ENCODE measurements at regions not wholly inside any gene's neighbourhood (a gene's known extent, or its start where the extent isn't known, plus 50 kb on each side); places are given as distances from the start of the nearest gene placed in this dataset.

GRCh38 chr10:10658172-10658785 is 359.4 kb upstream of the CELF2 start:
- Histone ChIP-seq H3K4me3 (no peak overlapping the region), H3K27ac (no peak overlapping the region), H3K9me3 (ENCODE audit: low read depth) (no peaks in the 10 kb centered on the region), H4K20me1 (ENCODE audit: insufficient read depth) (no peaks in the 10 kb centered on the region), H3F3A (ENCODE audit: insufficient read depth) (no peaks in the 10 kb centered on the region), H3K4me1 (ENCODE audit: insufficient read depth) (no peaks in the 10 kb centered on the region), H2AFZ (no peak overlapping the region), H3K4me2 (ENCODE audit: unreplicated experiment) (no peak overlapping the region), H3K27me3 (replicated peaks; ENCODE audit: insufficient read depth) (0 out of 2 replicates have a peak, but pooled peaks cover 4% of the 10 kb centered on the region), H3K79me2 (ENCODE audit: insufficient read depth) (no peaks in the 10 kb centered on the region), H3K9ac (no peak overlapping the region), H3K9me2 (ENCODE audit: insufficient read depth) (no peaks in the 10 kb centered on the region), H3K36me3 (ENCODE audit: low read depth) (no peaks in the 10 kb centered on the region)
- in situ Hi-C loops (cut with MboI), result no loop called here
- DNase-seq, result peak; percentile 16
- no peak for TF ChIP-seq EZH2 (IDR thresholded peaks at IDR 0.05; ENCODE audit: insufficient read depth, poor library complexity, severe bottlenecking)
- TF ChIP-seq EZH2phosphoT487 (IDR thresholded peaks at IDR 0.05; ENCODE audit: insufficient read depth, low read depth), result no peak

- H3F3A ChIP-seq (ENCODE audit: insufficient read depth), result no peaks in the 10 kb centered on the region
- H3K79me2 ChIP-seq (ENCODE audit: insufficient read depth), result no peaks in the 10 kb centered on the region
These were observed 357.6 kb upstream of the CELF2 start for GRCh38 chr10:10660054-10660453.

GRCh38 chr10:10661176-10661575 is 356.5 kb upstream of the CELF2 start:
- no peaks in the 10 kb centered on the region for H3F3A ChIP-seq (ENCODE audit: insufficient read depth)
- H3K4me3 ChIP-seq, result no peak overlapping the region
- H2AFZ ChIP-seq, result no peak overlapping the region
- in situ Hi-C loops (cut with MboI), result no loop called here
- H3K27ac ChIP-seq, result no peak overlapping the region
- no peak for TF ChIP-seq EZH2phosphoT487 (IDR thresholded peaks at IDR 0.05; ENCODE audit: insufficient read depth, low read depth)
- TF ChIP-seq EZH2 (IDR thresholded peaks at IDR 0.05; ENCODE audit: insufficient read depth, poor library complexity, severe bottlenecking), result no peak
- no peaks in the 10 kb centered on the region for H3K9me3 ChIP-seq (ENCODE audit: low read depth)
- H4K20me1 ChIP-seq (ENCODE audit: insufficient read depth), result no peaks in the 10 kb centered on the region
- no peaks in the 10 kb centered on the region for H3K36me3 ChIP-seq (ENCODE audit: low read depth)
- WGBS, 2 experiments (ENCODE audit: low coverage in 1 of 2, low lambda C conversion rate in 2 of 2, missing lambda C conversion rate in 2 of 2), result 65 to 67% methylated on average over 4 of the region's 4 CpGs
- no peak overlapping the region for H3K9ac ChIP-seq
- no peaks in the 10 kb centered on the region for H3K9me2 ChIP-seq (ENCODE audit: insufficient read depth)
- H3K27me3 ChIP-seq (replicated peaks; ENCODE audit: insufficient read depth), result 0 out of 2 replicates have a peak, but pooled peaks cover 4% of the 10 kb centered on the region
- H3K4me1 ChIP-seq (ENCODE audit: insufficient read depth), result no peaks in the 10 kb centered on the region
- no peak overlapping the region for H3K4me2 ChIP-seq (ENCODE audit: unreplicated experiment)
- H3K79me2 ChIP-seq (ENCODE audit: insufficient read depth), result no peaks in the 10 kb centered on the region
- DNase-seq, result no peak

More at GRCh38 chr10:10660054-10660453, 357.6 kb upstream of the CELF2 start:
- DNase-seq, result no peak
- H3K27me3 ChIP-seq (replicated peaks; ENCODE audit: insufficient read depth), result 0 out of 2 replicates have a peak, but pooled peaks cover 4% of the 10 kb centered on the region
- no peaks in the 10 kb centered on the region for H4K20me1 ChIP-seq (ENCODE audit: insufficient read depth)
- no peak overlapping the region for H3K27ac ChIP-seq
- no peak overlapping the region for H3K4me3 ChIP-seq
- H3K4me1 ChIP-seq (ENCODE audit: insufficient read depth), result no peaks in the 10 kb centered on the region
- no peaks in the 10 kb centered on the region for H3K9me2 ChIP-seq (ENCODE audit: insufficient read depth)
- no peaks in the 10 kb centered on the region for H3K36me3 ChIP-seq (ENCODE audit: low read depth)
- no peak overlapping the region for H3K4me2 ChIP-seq (ENCODE audit: unreplicated experiment)
- no peak overlapping the region for H2AFZ ChIP-seq
- no peaks in the 10 kb centered on the region for H3K9me3 ChIP-seq (ENCODE audit: low read depth)
- 76 to 89% methylated on average over 1 of the region's 1 CpG for WGBS, 2 experiments (ENCODE audit: low coverage in 1 of 2, low lambda C conversion rate in 2 of 2, missing lambda C conversion rate in 2 of 2)
- H3K9ac ChIP-seq, result no peak overlapping the region
- in situ Hi-C loops (cut with MboI), result no loop called here
- TF ChIP-seq EZH2 (IDR thresholded peaks at IDR 0.05; ENCODE audit: insufficient read depth, poor library complexity, severe bottlenecking) (no peak), EZH2phosphoT487 (IDR thresholded peaks at IDR 0.05; ENCODE audit: insufficient read depth, low read depth) (no peak)

- Histone ChIP-seq H3K36me3 (ENCODE audit: low read depth) (no peaks in the 10 kb centered on the region), H2AFZ (no peak overlapping the region), H3K4me3 (no peak overlapping the region), H3K9me2 (ENCODE audit: insufficient read depth) (no peaks in the 10 kb centered on the region), H3K4me1 (ENCODE audit: insufficient read depth) (no peaks in the 10 kb centered on the region), H3K27me3 (replicated peaks; ENCODE audit: insufficient read depth) (0 out of 2 replicates have a peak, but pooled peaks cover 4% of the 10 kb centered on the region), H4K20me1 (ENCODE audit: insufficient read depth) (no peaks in the 10 kb centered on the region), H3K4me2 (ENCODE audit: unreplicated experiment) (no peak overlapping the region), H3K9me3 (ENCODE audit: low read depth) (no peaks in the 10 kb centered on the region), H3K79me2 (ENCODE audit: insufficient read depth) (no peaks in the 10 kb centered on the region), H3F3A (ENCODE audit: insufficient read depth) (no peaks in the 10 kb centered on the region), H3K9ac (no peak overlapping the region), H3K27ac (no peak overlapping the region)
- DNase-seq, result no peak
- 71 to 75% methylated on average over 6 of the region's 6 CpGs for WGBS, 2 experiments (ENCODE audit: low coverage in 1 of 2, low lambda C conversion rate in 2 of 2, missing lambda C conversion rate in 2 of 2)
- TF ChIP-seq EZH2phosphoT487 (IDR thresholded peaks at IDR 0.05; ENCODE audit: insufficient read depth, low read depth), result no peak
- TF ChIP-seq EZH2 (IDR thresholded peaks at IDR 0.05; ENCODE audit: insufficient read depth, poor library complexity, severe bottlenecking), result no peak
- in situ Hi-C loops (cut with MboI), result no loop called here
These were observed 354.8 kb upstream of the CELF2 start for GRCh38 chr10:10662716-10663408.
